ENCODE measurements at regions not wholly inside any gene's neighbourhood (a gene's known extent, or its start where the extent isn't known, plus 50 kb on each side); places are given as distances from the start of the nearest gene placed in this dataset.
"Not testable (repeated sequence)": the region's sequence is repeated elsewhere in the genome, so short reads cannot be mapped to it uniquely, and the experiment has no call there.

- Histone ChIP-seq H3K27me3 (ENCODE audit: insufficient read depth, low read length) (no peaks in the 10 kb centered on the region), H3K4me1 (ENCODE audit: insufficient read depth, low read length) (peaks cover 64% of the 10 kb centered on the region), H3K9me3 (ENCODE audit: low read depth, low read length) (no peaks in the 10 kb centered on the region), H3K4me3 (ENCODE audit: low read length) (peak overlapping the region; percentile 74)
Measured at GRCh38 chr6:118709859-118710350, 58.5 kb upstream of the CEP85L start.

DNA sequence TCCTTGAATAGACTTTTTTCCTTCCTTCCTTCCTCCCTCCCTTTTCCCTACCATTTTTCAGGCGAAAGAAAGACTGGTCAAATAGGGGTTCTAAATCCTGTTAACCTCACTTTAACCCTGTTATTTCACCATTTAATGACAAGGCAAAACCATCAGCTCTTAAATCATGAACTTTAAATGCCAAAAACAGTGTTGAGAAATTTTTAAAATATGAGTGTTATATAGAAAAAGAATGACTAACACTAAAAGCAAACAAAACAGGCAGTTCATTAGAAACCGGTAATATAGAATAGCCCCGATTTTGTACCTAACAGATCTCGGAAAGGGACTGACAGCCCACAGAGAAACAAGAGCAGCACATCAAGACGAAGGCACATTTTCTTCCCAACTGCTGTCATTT, 57.4 kb upstream of the CEP85L start:
- H3K4me3 ChIP-seq (ENCODE audit: low read length) = peak overlapping the region; percentile 74
- peaks cover 72% of the 10 kb centered on the region for H3K4me1 ChIP-seq (ENCODE audit: insufficient read depth, low read length)
- no peaks in the 10 kb centered on the region for H3K27me3 ChIP-seq (ENCODE audit: insufficient read depth, low read length)
- H3K9me3 ChIP-seq (ENCODE audit: low read depth, low read length) = no peaks in the 10 kb centered on the region

DNA sequence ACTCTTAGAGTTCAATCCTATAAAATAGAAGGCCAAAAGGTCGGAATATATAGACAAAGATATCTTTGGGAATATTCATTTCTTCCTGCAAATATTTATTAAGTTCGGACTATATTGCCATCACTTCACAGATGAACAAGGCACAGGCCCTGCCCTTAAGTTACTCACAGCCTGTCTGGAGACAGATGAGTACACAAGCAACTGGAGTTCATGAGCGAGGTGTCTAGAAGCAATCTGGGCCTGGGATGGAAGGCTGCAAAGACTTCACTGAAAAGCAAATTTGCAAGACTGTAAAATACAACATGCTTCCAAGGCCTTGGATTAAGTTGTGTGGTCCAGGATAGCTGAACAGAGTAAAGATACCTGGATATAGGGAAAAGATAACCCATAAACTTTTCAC, 56.7 kb upstream of the CEP85L start:
- Histone ChIP-seq H3K27me3 (ENCODE audit: insufficient read depth, low read length) (no peaks in the 10 kb centered on the region), H3K4me1 (ENCODE audit: insufficient read depth, low read length) (peaks cover 72% of the 10 kb centered on the region), H3K9me3 (ENCODE audit: low read depth, low read length) (no peaks in the 10 kb centered on the region), H3K4me3 (ENCODE audit: low read length) (peak overlapping the region; percentile 74)

DNA sequence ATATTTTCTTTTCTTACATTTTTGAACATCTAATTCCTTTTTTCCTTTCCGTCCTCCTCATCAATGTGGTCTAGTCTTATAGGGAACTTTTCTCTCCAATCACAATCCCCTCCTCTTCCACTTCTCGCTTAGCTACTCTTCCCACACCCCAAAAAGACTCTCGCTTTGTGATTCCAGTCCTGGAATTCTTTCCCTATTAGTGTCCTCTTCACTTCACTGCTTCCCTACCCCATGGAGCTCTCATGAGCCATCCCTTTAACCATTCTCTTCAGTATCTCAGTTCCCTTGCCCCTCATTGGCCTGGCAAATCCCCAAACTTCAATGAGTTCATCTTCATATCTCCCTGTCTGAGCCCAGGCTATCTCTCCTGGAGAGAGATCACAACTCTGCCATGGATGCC, 55.3 kb upstream of the CEP85L start:
- Histone ChIP-seq H3K4me3 (ENCODE audit: low read length) (no peak overlapping the region), H3K27me3 (ENCODE audit: insufficient read depth, low read length) (no peaks in the 10 kb centered on the region), H3K4me1 (ENCODE audit: insufficient read depth, low read length) (peaks cover 72% of the 10 kb centered on the region), H3K9me3 (ENCODE audit: low read depth, low read length) (no peaks in the 10 kb centered on the region)

- H3K4me3 ChIP-seq (ENCODE audit: low read length) = no peak overlapping the region
- H3K9me3 ChIP-seq (ENCODE audit: low read depth, low read length) = no peaks in the 10 kb centered on the region
- peaks cover 63% of the 10 kb centered on the region for H3K4me1 ChIP-seq (ENCODE audit: insufficient read depth, low read length)
- H3K27me3 ChIP-seq (ENCODE audit: insufficient read depth, low read length) = no peaks in the 10 kb centered on the region
Measured at GRCh38 chr6:118705544-118706491, 54.4 kb upstream of the CEP85L start.

GRCh38 chr6:118704915-118705314, 53.5 kb upstream of the CEP85L start:
- Histone ChIP-seq H3K9me3 (ENCODE audit: low read depth, low read length) (no peaks in the 10 kb centered on the region), H3K27me3 (ENCODE audit: insufficient read depth, low read length) (no peaks in the 10 kb centered on the region), H3K4me3 (ENCODE audit: low read length) (no peak overlapping the region), H3K4me1 (ENCODE audit: insufficient read depth, low read length) (peaks cover 54% of the 10 kb centered on the region)

- peaks cover 23% of the 10 kb centered on the region for H3K4me1 ChIP-seq (ENCODE audit: insufficient read depth, low read length)
- not testable (repeated sequence) for H3K4me3 ChIP-seq (ENCODE audit: low read length); H3K27me3 ChIP-seq (ENCODE audit: insufficient read depth, low read length); H3K9me3 ChIP-seq (ENCODE audit: low read depth, low read length)
Measured at GRCh38 chr6:118701260-118701659, 49.9 kb upstream of the CEP85L start.

Data from mononuclear cell (primary cell).